ENCODE measurements at regions not wholly inside any gene's neighbourhood (a gene's known extent, or its start where the extent isn't known, plus 50 kb on each side); places are given as distances from the start of the nearest gene placed in this dataset.
"Not testable (repeated sequence)": the region's sequence is repeated elsewhere in the genome, so short reads cannot be mapped to it uniquely, and the experiment has no call there.

DNA sequence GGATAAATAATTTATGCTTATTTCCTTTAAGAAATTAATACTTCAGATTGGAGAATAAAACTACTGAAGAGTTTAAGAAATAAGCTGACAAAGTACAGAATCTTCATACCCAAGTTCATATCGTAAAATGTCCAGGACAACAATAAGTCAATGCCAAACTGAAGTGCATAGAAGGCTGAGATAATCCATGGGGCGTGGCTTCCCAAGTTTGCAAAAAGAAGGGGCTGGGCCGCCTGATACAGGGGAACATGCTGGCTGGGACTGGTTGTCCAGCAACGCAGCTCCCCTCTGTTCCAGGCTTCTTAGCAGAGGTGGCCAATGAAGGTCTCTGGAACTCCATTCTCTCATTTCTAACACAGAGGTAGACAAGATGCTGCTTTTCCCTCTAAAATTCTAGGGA lies 189.5 kb upstream of the SPOPL start:
- H3K27me3 Mint-ChIP-seq (ENCODE audit: low read depth in 3 of 3) = peaks cover 0 to 3% (median 2%) of the 10 kb centered on the region in 3 donors
- H3K9me3 Mint-ChIP-seq = peaks cover 2 to 11% (median 6%) of the 10 kb centered on the region in 7 donors
- H3K4me3 Mint-ChIP-seq = no peak overlapping the region
- WGBS (ENCODE audit: insufficient coverage) = 89% methylated on average over 1 of the region's 4 CpGs
- peaks cover 0 to 6% of the 10 kb centered on the region in 2 donors for H3K9me3 ChIP-seq (replicated peaks in 1 of 2; ENCODE audit: control insufficient read depth in 1 of 2, insufficient read depth in 1 of 2, low read length in 2 of 2)
- TF ChIP-seq, protein P1, sequence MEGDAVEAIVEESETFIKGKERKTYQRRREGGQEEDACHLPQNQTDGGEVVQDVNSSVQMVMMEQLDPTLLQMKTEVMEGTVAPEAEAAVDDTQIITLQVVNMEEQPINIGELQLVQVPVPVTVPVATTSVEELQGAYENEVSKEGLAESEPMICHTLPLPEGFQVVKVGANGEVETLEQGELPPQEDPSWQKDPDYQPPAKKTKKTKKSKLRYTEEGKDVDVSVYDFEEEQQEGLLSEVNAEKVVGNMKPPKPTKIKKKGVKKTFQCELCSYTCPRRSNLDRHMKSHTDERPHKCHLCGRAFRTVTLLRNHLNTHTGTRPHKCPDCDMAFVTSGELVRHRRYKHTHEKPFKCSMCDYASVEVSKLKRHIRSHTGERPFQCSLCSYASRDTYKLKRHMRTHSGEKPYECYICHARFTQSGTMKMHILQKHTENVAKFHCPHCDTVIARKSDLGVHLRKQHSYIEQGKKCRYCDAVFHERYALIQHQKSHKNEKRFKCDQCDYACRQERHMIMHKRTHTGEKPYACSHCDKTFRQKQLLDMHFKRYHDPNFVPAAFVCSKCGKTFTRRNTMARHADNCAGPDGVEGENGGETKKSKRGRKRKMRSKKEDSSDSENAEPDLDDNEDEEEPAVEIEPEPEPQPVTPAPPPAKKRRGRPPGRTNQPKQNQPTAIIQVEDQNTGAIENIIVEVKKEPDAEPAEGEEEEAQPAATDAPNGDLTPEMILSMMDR (IDR thresholded peaks at IDR 0.05) = no peak
- no peak for DNase-seq
- H3K27ac ChIP-seq (ENCODE audit: low read depth in 1 of 2, low read length in 2 of 2) = no peak overlapping the region
- H2AFZ ChIP-seq (ENCODE audit: insufficient read depth, low read depth, low read length, poor library complexity, severe bottlenecking) = no peak overlapping the region
- no peak overlapping the region for H3K4me2 ChIP-seq (replicated peaks; ENCODE audit: extremely low read depth, low read length, poor library complexity, severe bottlenecking)
- intact Hi-C loops (cut with micrococcal nuclease) = no loop called here
- no peak overlapping the region for H3K4me3 ChIP-seq (replicated peaks in 1 of 3; ENCODE audit: low read depth in 2 of 3, low read length in 3 of 3)
- no peaks in the 10 kb centered on the region for H3K36me3 ChIP-seq (replicated peaks in 1 of 2; ENCODE audit: control insufficient read depth in 1 of 2, insufficient read depth in 2 of 2, low read length in 2 of 2)
- H3K4me1 ChIP-seq (ENCODE audit: control insufficient read depth in 1 of 2, insufficient read depth in 2 of 2, low read length in 2 of 2) = no peaks in the 10 kb centered on the region
- H3K4me1 Mint-ChIP-seq = no peaks in the 10 kb centered on the region
- no peaks in the 10 kb centered on the region for H3K27me3 ChIP-seq (ENCODE audit: control insufficient read depth in 2 of 2, insufficient read depth in 2 of 2, low read length in 2 of 2)
- H4K20me1 ChIP-seq (ENCODE audit: insufficient read depth, low read length) = no peaks in the 10 kb centered on the region
- H3K36me3 Mint-ChIP-seq = no peaks in the 10 kb centered on the region
- H3K79me2 ChIP-seq (ENCODE audit: insufficient read depth, low read length) = no peaks in the 10 kb centered on the region
- H3K27ac Mint-ChIP-seq = no peak overlapping the region
- no peak overlapping the region for H3K9ac ChIP-seq (ENCODE audit: insufficient read depth, low read length, poor library complexity, severe bottlenecking)

DNA sequence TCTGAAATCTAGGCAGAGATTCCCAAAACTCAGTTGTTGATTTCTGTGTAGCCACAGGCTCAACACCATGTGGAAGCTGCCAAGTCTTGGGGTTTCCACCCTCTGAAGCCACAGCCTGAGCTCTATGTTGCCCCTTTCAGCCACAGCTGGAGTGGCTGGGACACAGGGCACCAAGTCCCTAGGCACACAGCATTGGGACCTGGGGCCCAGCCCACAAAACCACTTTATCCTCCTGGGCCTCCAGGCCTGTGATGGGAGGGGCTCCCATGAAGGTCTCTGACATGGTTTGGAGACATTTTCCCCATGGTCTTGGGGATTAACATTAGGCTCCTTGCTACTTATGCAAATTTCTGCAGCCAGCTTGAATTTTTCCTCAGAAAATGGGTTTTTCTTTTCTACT lies 186.0 kb upstream of the SPOPL start:
- H4K20me1 ChIP-seq (ENCODE audit: insufficient read depth, low read length); H3K27me3 Mint-ChIP-seq (ENCODE audit: low read depth in 3 of 3); H3K27me3 ChIP-seq (ENCODE audit: control insufficient read depth in 2 of 2, insufficient read depth in 2 of 2, low read length in 2 of 2); H3K4me3 Mint-ChIP-seq; H3K27ac ChIP-seq (ENCODE audit: low read depth in 1 of 2, low read length in 2 of 2); H3K27ac Mint-ChIP-seq; H3K9ac ChIP-seq (ENCODE audit: insufficient read depth, low read length, poor library complexity, severe bottlenecking); H2AFZ ChIP-seq (ENCODE audit: insufficient read depth, low read depth, low read length, poor library complexity, severe bottlenecking); H3K4me1 ChIP-seq (ENCODE audit: control insufficient read depth in 1 of 2, insufficient read depth in 2 of 2, low read length in 2 of 2); H3K4me3 ChIP-seq (replicated peaks in 1 of 3; ENCODE audit: low read depth in 2 of 3, low read length in 3 of 3); H3K36me3 Mint-ChIP-seq; intact Hi-C loops (cut with micrococcal nuclease); H3K9me3 ChIP-seq (replicated peaks in 1 of 2; ENCODE audit: control insufficient read depth in 1 of 2, insufficient read depth in 1 of 2, low read length in 2 of 2); H3K4me2 ChIP-seq (replicated peaks; ENCODE audit: extremely low read depth, low read length, poor library complexity, severe bottlenecking); H3K4me1 Mint-ChIP-seq; H3K36me3 ChIP-seq (replicated peaks in 1 of 2; ENCODE audit: control insufficient read depth in 1 of 2, insufficient read depth in 2 of 2, low read length in 2 of 2); H3K79me2 ChIP-seq (ENCODE audit: insufficient read depth, low read length); DNase-seq: not testable (repeated sequence)
- H3K9me3 Mint-ChIP-seq = peaks cover 2 to 17% (median 6%) of the 10 kb centered on the region in 7 donors

All from CD14-positive monocyte (primary cell).